Upper lobe of left lung (tissue), 6 donors: ENCODE measurements at regions not wholly inside any gene's neighbourhood (a gene's known extent, or its start where the extent isn't known, plus 50 kb on each side); places are given as distances from the start of the nearest gene placed in this dataset.

Experiments used
- ATAC-seq, 2 donors: fragments of 200-7000 bp; cut with Tn5 transposase; one replicate each; pipeline ENCODE4 v1.9.1; 2022; ENCODE audit warnings: mild to moderate bottlenecking in 2 of 2, moderate library complexity in 2 of 2; ENCODE audit not compliant: low FRiP score in 2 of 2
- DNase-seq, 2 donors: peaks; one replicate each; pipeline ENCODE4 v3.0.0-alpha.2; 2019 to 2020
- H3K27ac ChIP-seq, 4 donors: fragments of 200-600 bp; sonication (generic); one replicate each; pipeline ENCODE4 v1.5.1; 2016 to 2019
- H3K27me3 ChIP-seq, 4 donors: fragments of 200-600 bp; sonication (generic); one replicate each; pipeline ENCODE4 v1.5.1; 2017 to 2019
- H3K36me3 ChIP-seq, 4 donors: fragments of 200-600 bp; sonication (generic); one replicate each; pipeline ENCODE4 v1.5.1; 2016 to 2019
- H3K4me1 ChIP-seq, 4 donors: fragments of 200-600 bp; sonication (generic); one replicate each; pipeline ENCODE4 v1.5.1; 2018 to 2019
- H3K4me3 ChIP-seq, 4 donors: fragments of 200-600 bp; sonication (generic); one replicate each; pipeline ENCODE4 v1.5.1; 2017 to 2019; ENCODE audit warnings: mild to moderate bottlenecking in 2 of 4, moderate library complexity in 1 of 4
- H3K9me3 ChIP-seq, 4 donors: fragments of 200-600 bp; sonication (generic); one replicate each; pipeline ENCODE4 v1.5.1; 2018 to 2019
- CTCF ChIP-seq, 6 experiments: fragments of 450-650 bp in 4 of 6; fragments of 200-600 bp in 2 of 6; sonication (generic) in 2 of 6; IDR thresholded peaks; one replicate each; pipeline ENCODE4 v1.5.1; 2016 to 2019; ENCODE audit warnings: antibody characterized with exemption in 6 of 6
- EP300 ChIP-seq, 4 donors: sonication (generic); formaldehyde crosslinking; IDR thresholded peaks; one replicate each; pipeline ENCODE4 v1.5.1; 2017; ENCODE audit warnings: antibody characterized with exemption in 4 of 4, control low read depth in 2 of 4
- POLR2A ChIP-seq, 4 donors: fragments of 450-650 bp; IDR thresholded peaks; one replicate each; pipeline ENCODE4 v1.5.1; 2016 to 2017; ENCODE audit warnings: antibody characterized with exemption in 4 of 4, mild to moderate bottlenecking in 2 of 4
- POLR2AphosphoS5 ChIP-seq, 2 donors: sonication (generic); formaldehyde crosslinking; IDR thresholded peaks; one replicate each; pipeline ENCODE4 v1.5.1; 2017; ENCODE audit warnings: antibody characterized with exemption in 2 of 2
- WGBS, 2 donors: methylation state at CpG; one replicate each; pipeline ENCODE4 v1.1.5; 2017 to 2018; 5-methylcytosine and 5-hydroxymethylcytosine counted together
- donor health status: DM: no; HTN: no; CAD: no; lungs with moderate emphysema.
- donor health status: DM: no; HTN: yes; CAD: no; lungs with severe emphysema.

- WGBS, 2 donors, result 62 to 74% methylated on average over 4 of the region's 4 CpGs
- no peak for TF ChIP-seq POLR2AphosphoS5 (IDR thresholded peaks at IDR 0.05)
- ATAC-seq, result no peak
- no peak overlapping the region for H3K27ac ChIP-seq
- DNase-seq, result no peak
- H3K27me3 ChIP-seq, result no peaks in the 10 kb centered on the region
- H3K4me3 ChIP-seq, result no peak overlapping the region
- no peaks in the 10 kb centered on the region for H3K36me3 ChIP-seq
- H3K9me3 ChIP-seq, result no peaks in the 10 kb centered on the region
- H3K4me1 ChIP-seq, result no peaks in the 10 kb centered on the region
Measured at GRCh38 chr14:87233806-87234384, 759.1 kb downstream of the GALC start.

- TF ChIP-seq CTCF (IDR thresholded peaks at IDR 0.05) (no peak), EP300 (IDR thresholded peaks at IDR 0.05) (no peak), POLR2A (IDR thresholded peaks at IDR 0.05) (no peak), POLR2AphosphoS5 (IDR thresholded peaks at IDR 0.05) (no peak)
- no peaks in the 10 kb centered on the region for H3K36me3 ChIP-seq
- H3K4me1 ChIP-seq, result no peaks in the 10 kb centered on the region
- no peak overlapping the region for H3K4me3 ChIP-seq
- H3K27ac ChIP-seq, result no peak overlapping the region
- H3K27me3 ChIP-seq, result no peaks in the 10 kb centered on the region
- WGBS, 2 donors, result 41 to 65% methylated on average over 2 of the region's 2 CpGs
- DNase-seq (no peak), ATAC-seq (no peak)
- H3K9me3 ChIP-seq, result no peaks in the 10 kb centered on the region
Measured at GRCh38 chr14:87233266-87233665, 759.7 kb downstream of the GALC start.

- Histone ChIP-seq H3K9me3 (no peaks in the 10 kb centered on the region), H3K27me3 (no peaks in the 10 kb centered on the region), H3K36me3 (no peaks in the 10 kb centered on the region), H3K27ac (no peak overlapping the region), H3K4me3 (no peak overlapping the region), H3K4me1 (no peaks in the 10 kb centered on the region)
- TF ChIP-seq CTCF (IDR thresholded peaks at IDR 0.05), result no peak
- no peak for TF ChIP-seq POLR2A (IDR thresholded peaks at IDR 0.05)
- ATAC-seq (no peak), DNase-seq (no peak)
- WGBS, 2 donors, result 86% methylated on average over 3 of the region's 3 CpGs
Measured at GRCh38 chr14:87231336-87232026, 761.5 kb downstream of the GALC start.

- Histone ChIP-seq H3K27me3 (no peaks in the 10 kb centered on the region), H3K27ac (no peak overlapping the region), H3K4me1 (no peaks in the 10 kb centered on the region), H3K4me3 (no peak overlapping the region), H3K36me3 (no peaks in the 10 kb centered on the region), H3K9me3 (no peaks in the 10 kb centered on the region)
- ATAC-seq, result no peak
- TF ChIP-seq EP300 (IDR thresholded peaks at IDR 0.05), result no peak
- TF ChIP-seq POLR2AphosphoS5 (IDR thresholded peaks at IDR 0.05), result no peak
- TF ChIP-seq POLR2A (IDR thresholded peaks at IDR 0.05), result no peak
- no peak for TF ChIP-seq CTCF (IDR thresholded peaks at IDR 0.05)
- DNase-seq, result no peak
Measured at GRCh38 chr14:87230726-87231125, 762.3 kb downstream of the GALC start.

GRCh38 chr14:87229131-87229530, 763.9 kb downstream of the GALC start:
- no peak for TF ChIP-seq CTCF (IDR thresholded peaks at IDR 0.05)
- Histone ChIP-seq H3K4me1 (no peaks in the 10 kb centered on the region), H3K27ac (no peak overlapping the region), H3K4me3 (no peak overlapping the region), H3K36me3 (no peaks in the 10 kb centered on the region), H3K27me3 (no peaks in the 10 kb centered on the region), H3K9me3 (no peaks in the 10 kb centered on the region)
- DNase-seq (no peak), ATAC-seq (no peak)
- WGBS, 2 donors, result 60 to 79% methylated on average over 1 of the region's 1 CpG
